WTC11 (cell line): ENCODE measurements at regions not wholly inside any gene's neighbourhood (a gene's known extent, or its start where the extent isn't known, plus 50 kb on each side); places are given as distances from the start of the nearest gene placed in this dataset.

ENCODE experiments used
- ATAC-seq: fragments of 200-7000 bp; cut with Tn5 transposase; 2 replicates; pipeline ENCODE4 v1.10.0; 2021; ENCODE audit warnings: mild to moderate bottlenecking, moderate library complexity
- CTCF ChIA-PET: fragments of 300-600 bp; sonication (Branson Sonifier 250); formaldehyde crosslinking; loops from one replicate; lab custom pipeline; 2021; ENCODE audit warnings: antibody characterized with exemption; lab: Charles Lee
- POLR2A ChIA-PET: fragments of 350-600 bp; sonication (Branson Sonifier 250); formaldehyde crosslinking; loops from one replicate; lab custom pipeline; 2021; ENCODE audit warnings: antibody characterized with exemption; lab: Charles Lee
- DNase-seq: peaks from one replicate; pipeline ENCODE4 v3.0.0; 2021; ENCODE audit warnings: low spot score
- H3K27ac Mint-ChIP-seq: 2 replicates; pipeline ENCODE4 v1.8.0; 2021; ENCODE audit warnings: mixed read lengths
- H3K27me3 Mint-ChIP-seq: 2 replicates; pipeline ENCODE4 v1.8.0; 2021; ENCODE audit warnings: low read depth, mild to moderate bottlenecking, moderate library complexity, mixed read lengths
- H3K36me3 Mint-ChIP-seq: 2 replicates; pipeline ENCODE4 v1.8.0; 2021; ENCODE audit warnings: mixed read lengths
- H3K4me1 Mint-ChIP-seq: 2 replicates; pipeline ENCODE4 v1.8.0; 2022; ENCODE audit warnings: mixed read lengths
- H3K4me3 Mint-ChIP-seq: 2 replicates; pipeline ENCODE4 v1.8.0; 2021; ENCODE audit warnings: mild to moderate bottlenecking, moderate library complexity, mixed read lengths
- H3K9me3 Mint-ChIP-seq: 2 replicates; pipeline ENCODE4 v1.8.0; 2021; ENCODE audit warnings: mixed read lengths
- ATF1 ChIP-seq: sonication (generic); formaldehyde crosslinking; IDR thresholded peaks from 2 replicates; pipeline ENCODE4 v1.8.1; 2023; ENCODE audit warnings: mild to moderate bottlenecking, moderate library complexity, missing genetic modification reagents
- E2F4 ChIP-seq: sonication (generic); formaldehyde crosslinking; IDR thresholded peaks from 2 replicates; pipeline ENCODE4 v1.8.1; 2022; ENCODE audit warnings: low read depth, mild to moderate bottlenecking, moderate library complexity, missing genetic modification reagents, borderline replicate concordance
- EMX1 ChIP-seq: fragments of 250-450 bp; sonication (Bioruptor Pico); IDR thresholded peaks from 2 replicates; pipeline ENCODE4 v1.8.0; 2021; ENCODE audit warnings: mild to moderate bottlenecking
- ETV6 ChIP-seq: sonication (generic); formaldehyde crosslinking; IDR thresholded peaks from 2 replicates; pipeline ENCODE4 v1.8.1; 2022; ENCODE audit warnings: mild to moderate bottlenecking, missing genetic modification reagents
- FOXJ3 ChIP-seq: sonication (generic); formaldehyde crosslinking; IDR thresholded peaks from 2 replicates; pipeline ENCODE4 v1.9.0; 2021; ENCODE audit warnings: missing genetic modification reagents, mild to moderate bottlenecking, borderline replicate concordance
- IRF2 ChIP-seq: sonication (generic); formaldehyde crosslinking; IDR thresholded peaks from 2 replicates; pipeline ENCODE4 v1.8.0; 2022; ENCODE audit warnings: low read depth, missing genetic modification reagents, borderline replicate concordance
- MLX ChIP-seq: sonication (generic); formaldehyde crosslinking; IDR thresholded peaks from 2 replicates; pipeline ENCODE4 v1.8.1; 2023; ENCODE audit warnings: mild to moderate bottlenecking, missing genetic modification reagents, moderate library complexity
- NFATC4 ChIP-seq: fragments of 250-450 bp; sonication (Bioruptor Pico); IDR thresholded peaks from 2 replicates; pipeline ENCODE4 v1.9.0; 2021; ENCODE audit warnings: mild to moderate bottlenecking
- RORB ChIP-seq: fragments of 250-450 bp; sonication (Bioruptor Pico); IDR thresholded peaks from 2 replicates; pipeline ENCODE4 v1.9.0; 2021; ENCODE audit warnings: mild to moderate bottlenecking
- SMAD4 ChIP-seq: sonication (generic); formaldehyde crosslinking; IDR thresholded peaks from 2 replicates; pipeline ENCODE4 v1.8.0; 2022; ENCODE audit warnings: mild to moderate bottlenecking, missing genetic modification reagents
- TEAD1 ChIP-seq: sonication (generic); formaldehyde crosslinking; IDR thresholded peaks from 2 replicates; pipeline ENCODE4 v1.8.0; 2022; ENCODE audit warnings: mild to moderate bottlenecking, missing genetic modification reagents
- TP53 ChIP-seq: sonication (generic); formaldehyde crosslinking; IDR thresholded peaks from 2 replicates; pipeline ENCODE4 v1.8.1; 2023; ENCODE audit warnings: mild to moderate bottlenecking, missing genetic modification reagents
- ZNF121 ChIP-seq: sonication (generic); formaldehyde crosslinking; IDR thresholded peaks from 2 replicates; pipeline ENCODE4 v1.8.0; 2023; ENCODE audit warnings: missing genetic modification reagents
- ZNF232 ChIP-seq: sonication (generic); formaldehyde crosslinking; IDR thresholded peaks from 2 replicates; pipeline ENCODE4 v1.8.0; 2022; ENCODE audit warnings: mild to moderate bottlenecking, missing genetic modification reagents
- TF ChIP-seq, protein P1 (sequence below): sonication (generic); formaldehyde crosslinking; IDR thresholded peaks from 2 replicates; pipeline ENCODE4 v1.8.1; 2023; ENCODE audit warnings: mild to moderate bottlenecking, moderate library complexity, missing genetic modification reagents
- TF ChIP-seq, protein P2 (sequence below): fragments of 250-450 bp; sonication (Bioruptor Pico); IDR thresholded peaks from 2 replicates; pipeline ENCODE4 v1.8.0; 2021; ENCODE audit warnings: mild to moderate bottlenecking
- TF ChIP-seq, protein P3 (sequence below): sonication (generic); formaldehyde crosslinking; IDR thresholded peaks from 2 replicates; pipeline ENCODE4 v1.8.1; 2023; ENCODE audit warnings: mild to moderate bottlenecking, missing genetic modification reagents, borderline replicate concordance
- TF ChIP-seq, protein P4 (sequence below): sonication (generic); formaldehyde crosslinking; IDR thresholded peaks from 2 replicates; pipeline ENCODE4 v1.8.1; 2022; ENCODE audit warnings: mild to moderate bottlenecking, missing genetic modification reagents, moderate library complexity, borderline replicate concordance
- TF ChIP-seq, protein P5 (sequence below): fragments of 250-450 bp; sonication (Bioruptor Pico); conservative IDR thresholded peaks from 2 replicates; pipeline ENCODE4 v1.9.0; 2021; ENCODE audit warnings: mild to moderate bottlenecking
- TF ChIP-seq, protein P6 (sequence below): sonication (generic); formaldehyde crosslinking; IDR thresholded peaks from 2 replicates; pipeline ENCODE4 v1.8.0; 2023; ENCODE audit warnings: missing genetic modification reagents

DNA sequence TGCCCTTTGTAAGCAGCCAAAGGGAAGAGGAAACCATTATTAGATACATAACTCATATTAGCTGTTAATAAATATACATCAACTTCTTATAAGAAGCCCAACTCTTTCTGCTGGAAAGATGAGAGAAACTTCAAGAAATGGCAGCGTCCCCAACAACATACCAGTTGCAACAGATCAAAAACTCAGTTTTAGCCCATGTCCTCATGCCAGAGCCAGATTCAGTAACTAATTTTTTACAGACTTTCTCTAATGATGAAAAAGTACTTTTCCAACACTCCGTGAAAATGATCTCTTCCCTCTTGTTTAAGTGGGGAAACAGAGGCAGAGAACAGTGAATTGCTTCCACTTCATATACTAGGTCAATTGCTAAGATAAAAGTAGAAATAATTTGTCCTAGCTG, 206.8 kb upstream of the NUDT4 start (continued):
- TF ChIP-seq, protein P1, sequence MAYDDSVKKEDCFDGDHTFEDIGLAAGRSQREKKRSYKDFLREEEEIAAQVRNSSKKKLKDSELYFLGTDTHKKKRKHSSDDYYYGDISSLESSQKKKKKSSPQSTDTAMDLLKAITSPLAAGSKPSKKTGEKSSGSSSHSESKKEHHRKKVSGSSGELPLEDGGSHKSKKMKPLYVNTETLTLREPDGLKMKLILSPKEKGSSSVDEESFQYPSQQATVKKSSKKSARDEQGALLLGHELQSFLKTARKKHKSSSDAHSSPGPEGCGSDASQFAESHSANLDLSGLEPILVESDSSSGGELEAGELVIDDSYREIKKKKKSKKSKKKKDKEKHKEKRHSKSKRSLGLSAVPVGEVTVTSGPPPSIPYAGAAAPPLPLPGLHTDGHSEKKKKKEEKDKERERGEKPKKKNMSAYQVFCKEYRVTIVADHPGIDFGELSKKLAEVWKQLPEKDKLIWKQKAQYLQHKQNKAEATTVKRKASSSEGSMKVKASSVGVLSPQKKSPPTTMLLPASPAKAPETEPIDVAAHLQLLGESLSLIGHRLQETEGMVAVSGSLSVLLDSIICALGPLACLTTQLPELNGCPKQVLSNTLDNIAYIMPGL (CRISPR knock-in tag), result no peak
- TF ChIP-seq ZNF232 (no peak), MLX (CRISPR knock-in tag) (no peak)
- TF ChIP-seq, protein P2, sequence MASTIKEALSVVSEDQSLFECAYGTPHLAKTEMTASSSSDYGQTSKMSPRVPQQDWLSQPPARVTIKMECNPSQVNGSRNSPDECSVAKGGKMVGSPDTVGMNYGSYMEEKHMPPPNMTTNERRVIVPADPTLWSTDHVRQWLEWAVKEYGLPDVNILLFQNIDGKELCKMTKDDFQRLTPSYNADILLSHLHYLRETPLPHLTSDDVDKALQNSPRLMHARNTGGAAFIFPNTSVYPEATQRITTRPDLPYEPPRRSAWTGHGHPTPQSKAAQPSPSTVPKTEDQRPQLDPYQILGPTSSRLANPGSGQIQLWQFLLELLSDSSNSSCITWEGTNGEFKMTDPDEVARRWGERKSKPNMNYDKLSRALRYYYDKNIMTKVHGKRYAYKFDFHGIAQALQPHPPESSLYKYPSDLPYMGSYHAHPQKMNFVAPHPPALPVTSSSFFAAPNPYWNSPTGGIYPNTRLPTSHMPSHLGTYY (CRISPR knock-in tag), result no peak

- peaks cover 12% of the 10 kb centered on the region for H3K9me3 Mint-ChIP-seq
- H3K36me3 Mint-ChIP-seq, result peaks cover 8% of the 10 kb centered on the region
- no peak; the same call in 1 of the 2 replicates for ATAC-seq
- no peaks in the 10 kb centered on the region for H3K4me1 Mint-ChIP-seq
- H3K27ac Mint-ChIP-seq, result no peak overlapping the region
- CTCF ChIA-PET, result no interaction called here
- no peak for DNase-seq
- POLR2A ChIA-PET, result no interaction called here
- H3K27me3 Mint-ChIP-seq, result peaks cover 16% of the 10 kb centered on the region
- H3K4me3 Mint-ChIP-seq, result no peak overlapping the region
- TF ChIP-seq RORB (CRISPR knock-in tag) (no peak), FOXJ3 (CRISPR knock-in tag) (no peak), E2F4 (CRISPR knock-in tag) (no peak), ZNF232 (no peak), TEAD1 (CRISPR knock-in tag) (no peak), ZNF121 (no peak), TP53 (CRISPR knock-in tag) (no peak), ETV6 (CRISPR knock-in tag) (no peak), EMX1 (CRISPR knock-in tag) (no peak), IRF2 (CRISPR knock-in tag) (no peak), SMAD4 (CRISPR knock-in tag) (no peak), ATF1 (CRISPR knock-in tag) (no peak), NFATC4 (CRISPR knock-in tag) (no peak)
- TF ChIP-seq, protein P3, sequence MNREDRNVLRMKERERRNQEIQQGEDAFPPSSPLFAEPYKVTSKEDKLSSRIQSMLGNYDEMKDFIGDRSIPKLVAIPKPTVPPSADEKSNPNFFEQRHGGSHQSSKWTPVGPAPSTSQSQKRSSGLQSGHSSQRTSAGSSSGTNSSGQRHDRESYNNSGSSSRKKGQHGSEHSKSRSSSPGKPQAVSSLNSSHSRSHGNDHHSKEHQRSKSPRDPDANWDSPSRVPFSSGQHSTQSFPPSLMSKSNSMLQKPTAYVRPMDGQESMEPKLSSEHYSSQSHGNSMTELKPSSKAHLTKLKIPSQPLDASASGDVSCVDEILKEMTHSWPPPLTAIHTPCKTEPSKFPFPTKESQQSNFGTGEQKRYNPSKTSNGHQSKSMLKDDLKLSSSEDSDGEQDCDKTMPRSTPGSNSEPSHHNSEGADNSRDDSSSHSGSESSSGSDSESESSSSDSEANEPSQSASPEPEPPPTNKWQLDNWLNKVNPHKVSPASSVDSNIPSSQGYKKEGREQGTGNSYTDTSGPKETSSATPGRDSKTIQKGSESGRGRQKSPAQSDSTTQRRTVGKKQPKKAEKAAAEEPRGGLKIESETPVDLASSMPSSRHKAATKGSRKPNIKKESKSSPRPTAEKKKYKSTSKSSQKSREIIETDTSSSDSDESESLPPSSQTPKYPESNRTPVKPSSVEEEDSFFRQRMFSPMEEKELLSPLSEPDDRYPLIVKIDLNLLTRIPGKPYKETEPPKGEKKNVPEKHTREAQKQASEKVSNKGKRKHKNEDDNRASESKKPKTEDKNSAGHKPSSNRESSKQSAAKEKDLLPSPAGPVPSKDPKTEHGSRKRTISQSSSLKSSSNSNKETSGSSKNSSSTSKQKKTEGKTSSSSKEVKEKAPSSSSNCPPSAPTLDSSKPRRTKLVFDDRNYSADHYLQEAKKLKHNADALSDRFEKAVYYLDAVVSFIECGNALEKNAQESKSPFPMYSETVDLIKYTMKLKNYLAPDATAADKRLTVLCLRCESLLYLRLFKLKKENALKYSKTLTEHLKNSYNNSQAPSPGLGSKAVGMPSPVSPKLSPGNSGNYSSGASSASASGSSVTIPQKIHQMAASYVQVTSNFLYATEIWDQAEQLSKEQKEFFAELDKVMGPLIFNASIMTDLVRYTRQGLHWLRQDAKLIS, result no peak
- TF ChIP-seq, protein P4, sequence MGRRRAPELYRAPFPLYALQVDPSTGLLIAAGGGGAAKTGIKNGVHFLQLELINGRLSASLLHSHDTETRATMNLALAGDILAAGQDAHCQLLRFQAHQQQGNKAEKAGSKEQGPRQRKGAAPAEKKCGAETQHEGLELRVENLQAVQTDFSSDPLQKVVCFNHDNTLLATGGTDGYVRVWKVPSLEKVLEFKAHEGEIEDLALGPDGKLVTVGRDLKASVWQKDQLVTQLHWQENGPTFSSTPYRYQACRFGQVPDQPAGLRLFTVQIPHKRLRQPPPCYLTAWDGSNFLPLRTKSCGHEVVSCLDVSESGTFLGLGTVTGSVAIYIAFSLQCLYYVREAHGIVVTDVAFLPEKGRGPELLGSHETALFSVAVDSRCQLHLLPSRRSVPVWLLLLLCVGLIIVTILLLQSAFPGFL (CRISPR knock-in tag), result no peak
- TF ChIP-seq, protein P5, sequence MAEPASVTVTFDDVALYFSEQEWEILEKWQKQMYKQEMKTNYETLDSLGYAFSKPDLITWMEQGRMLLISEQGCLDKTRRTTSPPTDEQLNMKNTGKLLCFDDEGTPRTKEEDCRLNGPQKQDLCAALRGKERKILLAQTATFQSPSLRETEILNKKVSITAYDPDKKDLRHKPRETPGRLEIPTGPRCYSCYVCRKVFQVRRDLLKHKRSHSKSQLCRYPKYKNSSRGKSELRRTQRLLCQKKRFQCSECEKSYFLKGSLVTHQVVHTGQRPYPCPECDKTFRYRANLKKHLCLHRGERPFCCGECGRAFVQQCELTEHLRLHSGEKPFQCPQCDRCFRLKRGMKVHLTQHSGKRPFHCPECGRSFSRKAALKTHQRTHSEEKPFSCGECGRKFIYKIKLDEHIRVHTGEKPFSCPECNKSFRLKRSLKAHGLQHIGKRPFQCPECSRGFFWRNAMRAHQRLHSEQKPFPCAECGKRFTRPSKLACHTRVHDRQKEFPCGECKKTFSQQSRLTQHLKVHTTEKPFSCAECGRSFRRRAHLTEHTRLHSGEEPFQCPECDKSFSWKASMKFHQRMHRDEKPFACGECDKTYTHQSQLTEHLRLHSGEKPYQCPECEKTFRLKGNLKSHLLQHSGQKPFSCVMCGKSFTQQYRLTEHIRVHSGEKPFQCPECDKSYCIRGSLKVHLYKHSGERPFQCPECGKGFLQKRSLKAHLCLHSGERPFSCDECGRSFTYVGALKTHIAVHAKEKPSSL (CRISPR knock-in tag), result no peak
- TF ChIP-seq, protein P6, sequence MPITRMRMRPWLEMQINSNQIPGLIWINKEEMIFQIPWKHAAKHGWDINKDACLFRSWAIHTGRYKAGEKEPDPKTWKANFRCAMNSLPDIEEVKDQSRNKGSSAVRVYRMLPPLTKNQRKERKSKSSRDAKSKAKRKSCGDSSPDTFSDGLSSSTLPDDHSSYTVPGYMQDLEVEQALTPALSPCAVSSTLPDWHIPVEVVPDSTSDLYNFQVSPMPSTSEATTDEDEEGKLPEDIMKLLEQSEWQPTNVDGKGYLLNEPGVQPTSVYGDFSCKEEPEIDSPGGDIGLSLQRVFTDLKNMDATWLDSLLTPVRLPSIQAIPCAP, result no peak
Observed at GRCh38 chr12:93173178-93173957, 204.4 kb upstream of the NUDT4 start.
